SK-N-SH (cell line): ENCODE measurements at regions not wholly inside any gene's neighbourhood (a gene's known extent, or its start where the extent isn't known, plus 50 kb on each side); places are given as distances from the start of the nearest gene placed in this dataset.
"Not testable (repeated sequence)": the region's sequence is repeated elsewhere in the genome, so short reads cannot be mapped to it uniquely, and the experiment has no call there.

Experiments
- CTCF ChIP-seq: fragments of 200-600 bp; sonication (generic); IDR thresholded peaks from 2 replicates; pipeline ENCODE4 v1.6.1; 2017; ENCODE audit warnings: antibody characterized with exemption, mild to moderate bottlenecking, moderate library complexity
- EP300 ChIP-seq, 2 experiments: IDR thresholded peaks; 2 replicates each; pipeline versions ENCODE4 v1.4.0 to v1.6.1; 2012; ENCODE audit warnings: borderline replicate concordance in 1 of 2, low read depth in 1 of 2, low read length in 1 of 2
- EZH2phosphoT487 ChIP-seq: fragments of 200-600 bp; sonication (generic); IDR thresholded peaks from 2 replicates; pipeline ENCODE4 v1.6.1; 2017; ENCODE audit warnings: low read depth, mixed run types, mild to moderate bottlenecking, antibody characterized with exemption, moderate library complexity, borderline replicate concordance
- JUND ChIP-seq: IDR thresholded peaks from 2 replicates; pipeline ENCODE4 v1.4.0; 2012
- MXI1 ChIP-seq: IDR thresholded peaks from 2 replicates; pipeline ENCODE4 v1.6.1; 2012; ENCODE audit warnings: mild to moderate bottlenecking, low read depth, low read length, improper control_type of control experiment
- RFX5 ChIP-seq: IDR thresholded peaks from 2 replicates; pipeline ENCODE4 v1.6.1; 2012; ENCODE audit warnings: mild to moderate bottlenecking, improper control_type of control experiment, low read length
- RXRA ChIP-seq: IDR thresholded peaks from 2 replicates; pipeline ENCODE4 v1.4.0; 2012; ENCODE audit warnings: low read depth, mild to moderate bottlenecking, borderline replicate concordance
- TAF1 ChIP-seq: IDR thresholded peaks from 2 replicates; pipeline ENCODE4 v1.6.1; 2012; ENCODE audit warnings: low read depth, mild to moderate bottlenecking, low read length, moderate library complexity, borderline replicate concordance
- YY1 ChIP-seq: IDR thresholded peaks from 2 replicates; pipeline ENCODE4 v1.4.0; 2012; ENCODE audit warnings: low read depth, mild to moderate bottlenecking
- TF ChIP-seq, protein P1 (sequence below): IDR thresholded peaks from 2 replicates; pipeline ENCODE4 v1.4.0; 2012; ENCODE audit warnings: low read depth, borderline replicate concordance

- TF ChIP-seq CTCF; EP300 (IDR thresholded peaks at IDR 0.05; ENCODE audit: borderline replicate concordance in 1 of 2, low read depth in 1 of 2, low read length in 1 of 2); TAF1; EZH2phosphoT487; JUND; RXRA; RFX5; YY1; MXI1: not testable (repeated sequence)
- TF ChIP-seq, protein P1, sequence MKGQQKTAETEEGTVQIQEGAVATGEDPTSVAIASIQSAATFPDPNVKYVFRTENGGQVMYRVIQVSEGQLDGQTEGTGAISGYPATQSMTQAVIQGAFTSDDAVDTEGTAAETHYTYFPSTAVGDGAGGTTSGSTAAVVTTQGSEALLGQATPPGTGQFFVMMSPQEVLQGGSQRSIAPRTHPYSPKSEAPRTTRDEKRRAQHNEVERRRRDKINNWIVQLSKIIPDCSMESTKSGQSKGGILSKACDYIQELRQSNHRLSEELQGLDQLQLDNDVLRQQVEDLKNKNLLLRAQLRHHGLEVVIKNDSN: not testable (repeated sequence)
Measured at GRCh38 chr17:73859439-73860008, 215.3 kb upstream of the SDK2 start.
